NCI-H2107 treated with DMSO at 0.1 percent for 48 hours (cell line): ENCODE measurements at regions not wholly inside any gene's neighbourhood (a gene's known extent, or its start where the extent isn't known, plus 50 kb on each side); places are given as distances from the start of the nearest gene placed in this dataset.

Experiments
- DNase-seq: peaks from one replicate; lab custom pipeline; 2025; ENCODE audit not compliant: unreplicated experiment; lab: John Stamatoyannopoulos, UW

DNA sequence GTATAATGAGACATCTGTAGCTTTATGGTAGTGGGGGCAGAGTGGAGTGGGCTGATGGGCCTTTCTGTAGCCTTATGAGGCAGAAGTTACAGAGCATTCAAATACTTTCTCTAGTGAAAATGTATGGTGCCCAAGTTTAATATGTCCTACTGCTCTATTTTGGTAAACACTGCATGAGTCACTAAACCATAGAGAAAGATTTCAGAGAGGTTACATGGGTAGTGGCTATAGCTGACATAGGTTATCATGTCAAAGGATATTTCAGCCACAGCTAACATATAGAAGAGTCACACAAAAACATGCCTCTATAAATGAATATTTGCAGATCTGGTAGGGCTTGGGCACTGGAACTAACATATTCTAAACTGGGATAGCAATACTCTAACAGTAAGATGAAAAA, 212.4 kb upstream of the USP25 start:
- no peak for DNase-seq

GRCh38 chr21:15520811-15521643, 208.8 kb upstream of the USP25 start:
- no peak for DNase-seq

DNA sequence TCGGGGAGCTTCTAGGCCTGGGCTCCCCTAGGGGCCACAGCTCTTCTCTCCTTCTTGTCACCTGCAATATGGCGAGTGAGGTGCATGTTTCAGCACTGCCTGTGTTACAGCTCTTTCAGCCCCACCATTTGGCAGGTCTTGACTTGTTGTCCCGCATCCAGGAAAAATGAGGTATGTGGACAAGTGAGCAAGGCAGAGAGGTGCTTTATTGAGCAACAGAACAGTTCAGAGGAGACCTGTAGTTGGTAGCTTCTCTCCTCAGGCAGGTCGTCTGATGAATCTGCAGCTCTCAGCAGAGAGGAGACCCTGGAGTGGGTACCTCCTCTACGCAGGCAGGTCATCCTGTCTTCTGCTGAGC, 208.2 kb upstream of the USP25 start:
- DNase-seq: no peak

- no peak for DNase-seq
Observed at GRCh38 chr21:15522148-15522547, 207.6 kb upstream of the USP25 start.

DNA sequence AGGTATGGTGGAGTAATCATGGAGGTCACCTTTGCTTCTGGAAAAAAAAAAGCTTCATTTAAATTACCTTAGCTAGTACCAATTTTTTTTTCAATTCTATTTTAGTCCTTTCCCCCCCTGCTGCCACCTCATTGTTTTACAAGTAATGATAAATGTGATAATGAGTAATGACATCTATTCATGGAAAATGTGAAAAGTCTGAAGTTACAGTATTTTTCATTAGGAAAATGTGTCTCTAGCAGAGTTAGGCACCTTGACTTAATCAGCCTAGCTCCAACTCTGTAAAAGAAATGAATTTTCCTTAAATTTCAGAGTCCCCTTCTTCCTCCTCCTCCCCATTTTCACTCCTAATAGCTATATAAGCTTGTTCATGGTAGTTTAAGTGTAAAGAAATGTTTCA, 204.9 kb upstream of the USP25 start:
- DNase-seq: no peak

GRCh38 chr21:15526798-15527197, 203.0 kb upstream of the USP25 start:
- no peak for DNase-seq

GRCh38 chr21:15528346-15528745, 201.4 kb upstream of the USP25 start:
- DNase-seq: no peak

- DNase-seq: no peak
Observed at GRCh38 chr21:15531986-15532385, 197.8 kb upstream of the USP25 start.

DNA sequence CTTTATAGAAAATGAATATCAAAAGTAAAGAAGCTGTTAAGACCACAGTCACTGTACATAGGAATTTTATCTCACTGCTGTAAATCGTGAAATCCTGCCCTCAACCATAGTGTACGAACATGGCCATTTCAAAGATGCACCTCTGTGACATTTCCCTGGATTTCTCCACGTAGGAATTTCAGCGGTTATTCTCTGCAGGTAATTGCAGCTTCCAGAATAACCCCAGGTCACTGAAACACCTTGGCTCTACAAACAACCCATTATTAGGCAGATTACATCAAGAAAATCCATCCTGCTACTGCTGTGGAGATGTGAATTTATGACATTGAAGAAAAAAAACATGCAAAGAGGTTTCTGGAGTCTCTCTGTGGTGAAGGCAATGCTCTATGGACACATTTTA, 196.2 kb upstream of the USP25 start:
- no peak for DNase-seq

GRCh38 chr21:15534450-15534886, 195.3 kb upstream of the USP25 start:
- DNase-seq: no peak

DNA sequence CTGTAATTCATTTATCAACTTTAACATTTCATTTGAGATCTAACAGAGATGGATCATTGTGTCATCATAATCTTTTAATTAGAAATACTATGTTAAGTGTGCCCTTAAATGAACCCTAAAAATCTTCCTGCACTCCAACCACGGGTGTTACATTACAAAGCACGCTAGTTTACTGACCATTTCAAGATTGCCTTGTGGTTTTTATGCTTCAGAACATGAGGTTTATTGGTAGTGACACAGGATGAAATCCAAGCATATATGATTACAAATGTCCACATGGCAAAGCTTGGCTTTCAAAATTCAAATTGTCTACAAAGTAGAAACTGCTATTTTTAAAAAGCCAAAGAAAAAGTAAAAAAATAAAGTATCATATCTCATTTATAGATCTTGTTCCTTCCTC, 190.4 kb upstream of the USP25 start:
- DNase-seq: no peak

- DNase-seq: no peak
Observed at GRCh38 chr21:15543473-15543872, 186.3 kb upstream of the USP25 start.

DNA sequence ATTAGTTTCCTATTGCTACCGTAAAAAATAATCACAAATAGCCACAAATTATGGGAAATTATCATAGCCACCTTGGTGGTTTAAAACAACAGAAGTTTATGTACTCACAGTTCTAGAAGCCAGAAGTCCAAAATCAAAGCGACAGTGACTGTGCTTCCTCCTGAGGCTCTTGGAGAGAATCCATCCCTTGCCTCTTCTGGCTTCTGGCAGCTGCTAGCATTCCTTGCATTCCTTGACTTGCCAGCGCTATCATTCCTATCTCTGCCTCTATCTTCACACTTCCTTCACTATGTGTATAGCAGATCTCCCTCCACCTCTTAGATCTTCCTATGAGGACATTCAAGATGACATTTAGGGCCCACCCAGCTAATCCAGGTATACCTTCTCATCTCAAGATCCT, 180.1 kb upstream of the USP25 start:
- DNase-seq: no peak

DNA sequence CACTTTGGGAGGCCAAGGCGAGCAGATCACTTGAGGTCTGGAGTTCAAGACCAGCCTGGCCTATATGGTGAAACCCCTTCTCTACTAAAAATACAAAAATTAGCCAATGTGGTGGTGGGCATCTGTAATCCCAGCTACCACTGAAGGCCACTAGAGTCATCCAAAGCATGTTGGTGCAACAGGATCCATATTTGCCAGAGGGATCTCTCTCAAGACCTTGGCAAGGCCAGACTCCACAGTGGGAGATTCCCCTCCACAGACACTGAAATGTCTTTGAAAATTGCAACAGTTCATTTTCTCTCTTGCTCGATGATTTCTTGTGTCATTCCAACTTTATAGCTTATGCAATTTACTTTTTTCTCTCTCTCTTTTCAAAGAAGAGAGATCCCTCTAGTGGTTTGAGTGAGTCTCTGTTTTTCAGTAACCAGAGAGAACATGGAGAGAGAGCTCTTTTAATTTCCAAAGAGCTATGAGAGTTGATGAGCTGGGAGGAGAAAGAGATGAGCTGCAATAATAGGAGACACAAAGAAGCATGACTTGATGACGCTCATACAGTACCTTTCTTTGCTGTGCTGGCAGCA, 176.8 kb upstream of the USP25 start:
- no peak for DNase-seq

- no peak for DNase-seq
Observed at GRCh38 chr21:15557925-15558324, 171.9 kb upstream of the USP25 start.

- DNase-seq: no peak
Observed at GRCh38 chr21:15558884-15559283, 170.9 kb upstream of the USP25 start.

DNA sequence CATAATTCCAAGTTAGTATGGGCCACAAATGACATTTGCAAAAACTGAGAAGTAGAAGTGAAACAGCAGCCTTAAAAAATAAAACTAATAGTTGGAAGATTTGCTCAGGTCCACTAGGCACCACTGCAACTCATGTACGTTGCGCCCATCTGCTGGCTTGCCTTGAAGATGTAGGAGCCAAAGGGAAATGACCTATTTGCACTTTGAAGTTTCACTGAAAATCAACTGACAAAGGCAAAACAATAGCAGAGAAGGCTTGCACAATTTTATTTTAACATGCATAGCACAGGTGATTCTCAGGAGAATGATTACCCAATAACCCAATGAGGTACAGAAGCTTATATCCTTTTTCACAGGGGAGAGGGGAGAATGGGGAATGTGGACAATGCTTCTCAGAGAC, 170.1 kb upstream of the USP25 start:
- DNase-seq: no peak

DNA sequence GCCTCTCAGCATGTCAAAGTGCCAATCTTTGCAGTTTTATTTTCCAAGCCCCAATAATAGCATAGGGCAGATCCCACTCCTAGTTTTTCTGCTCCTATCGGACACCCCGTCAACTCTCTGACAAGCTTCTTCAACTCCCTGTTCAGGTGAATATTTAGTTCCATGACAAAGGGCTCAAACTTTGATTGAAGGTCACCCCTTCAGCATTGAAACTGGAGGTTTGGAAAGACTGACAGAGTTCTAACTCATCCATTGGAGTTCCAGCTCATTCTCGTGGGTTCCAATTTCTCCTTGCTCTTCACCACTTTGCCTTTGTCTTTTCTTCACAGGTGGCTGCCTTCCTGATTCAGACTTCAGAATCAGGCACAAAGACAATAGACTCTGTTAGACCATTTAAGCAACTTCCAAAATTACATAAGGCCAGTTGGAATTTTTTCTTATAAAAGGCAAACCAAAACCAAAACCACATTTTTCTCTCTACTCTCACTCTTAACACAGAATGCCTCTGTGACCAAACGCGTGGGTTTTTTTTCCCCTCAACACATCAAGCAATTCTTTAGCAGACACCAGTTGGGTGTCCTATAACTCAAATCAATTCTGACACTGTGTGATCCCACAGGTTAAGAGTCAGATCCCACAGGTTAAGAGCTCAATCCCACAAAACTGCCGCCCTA, 169.3 kb upstream of the USP25 start:
- DNase-seq: no peak

- DNase-seq: no peak
Observed at GRCh38 chr21:15562748-15563147, 167.0 kb upstream of the USP25 start.

DNA sequence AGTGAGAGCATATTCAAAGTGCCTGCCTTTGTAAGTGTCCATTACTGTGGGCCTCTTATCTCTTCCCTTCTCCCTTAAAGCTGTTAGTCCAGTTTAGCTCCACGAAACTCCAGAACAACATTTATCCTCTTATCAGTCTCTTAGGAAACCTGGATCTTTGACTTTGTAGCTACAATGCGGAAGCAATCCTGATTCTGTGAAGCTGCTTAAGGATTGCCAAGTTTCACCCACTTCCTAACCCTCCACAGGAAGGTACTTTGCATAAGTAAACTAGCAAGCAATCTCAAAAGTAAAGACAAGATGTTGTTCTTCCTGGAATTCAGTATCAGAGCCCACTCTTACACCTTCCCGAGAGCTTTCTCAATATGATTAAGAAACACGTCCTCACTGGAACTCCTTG, 164.9 kb upstream of the USP25 start:
- no peak for DNase-seq

- no peak for DNase-seq
Observed at GRCh38 chr21:15566703-15567102, 163.1 kb upstream of the USP25 start.

DNA sequence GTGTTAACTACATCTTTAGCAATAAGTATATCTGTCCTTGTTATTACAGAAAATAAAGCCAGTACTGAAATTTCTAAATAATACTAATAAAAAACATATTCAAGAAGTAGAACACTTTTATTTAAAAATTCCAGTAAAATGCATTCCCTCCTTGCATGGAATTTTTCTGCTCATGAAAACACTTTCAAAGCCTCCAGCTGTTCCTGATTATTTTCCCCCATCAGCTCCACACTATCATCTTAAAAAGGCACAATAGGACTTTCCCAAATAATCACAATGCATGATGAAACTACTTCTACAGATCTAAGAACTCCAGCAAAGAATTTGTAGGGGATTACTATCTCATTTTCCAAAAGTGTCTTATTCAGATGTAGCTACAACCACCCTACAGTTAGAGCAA, 162.6 kb upstream of the USP25 start:
- no peak for DNase-seq
